Ovary (tissue), 3 donors: ENCODE measurements at regions not wholly inside any gene's neighbourhood (a gene's known extent, or its start where the extent isn't known, plus 50 kb on each side); places are given as distances from the start of the nearest gene placed in this dataset.

Source experiments
- EP300 ChIP-seq: sonication (generic); formaldehyde crosslinking; IDR thresholded peaks from one replicate; pipeline ENCODE4 v1.6.1; 2017; ENCODE audit warnings: antibody characterized with exemption
- POLR2A ChIP-seq: fragments of 450-650 bp; IDR thresholded peaks from one replicate; pipeline ENCODE4 v1.6.1; 2017; ENCODE audit warnings: antibody characterized with exemption, mild to moderate bottlenecking, moderate library complexity
- TF ChIP-seq, protein P1 (sequence below), 3 donors: fragments of 450-650 bp in 2 of 3; fragments of 200-600 bp in 1 of 3; IDR thresholded peaks; one replicate each; pipeline versions ENCODE4 v1.5.1 to v1.8.0; 2016 to 2022; ENCODE audit warnings: antibody characterized with exemption in 3 of 3, mild to moderate bottlenecking in 1 of 3
- donor health status: DM: no; HTN: no; CAD: no.

GRCh38 chr6:18585032-18585573, 198.0 kb downstream of the RNF144B start:
- no peak for TF ChIP-seq POLR2A
- TF ChIP-seq, protein P1, sequence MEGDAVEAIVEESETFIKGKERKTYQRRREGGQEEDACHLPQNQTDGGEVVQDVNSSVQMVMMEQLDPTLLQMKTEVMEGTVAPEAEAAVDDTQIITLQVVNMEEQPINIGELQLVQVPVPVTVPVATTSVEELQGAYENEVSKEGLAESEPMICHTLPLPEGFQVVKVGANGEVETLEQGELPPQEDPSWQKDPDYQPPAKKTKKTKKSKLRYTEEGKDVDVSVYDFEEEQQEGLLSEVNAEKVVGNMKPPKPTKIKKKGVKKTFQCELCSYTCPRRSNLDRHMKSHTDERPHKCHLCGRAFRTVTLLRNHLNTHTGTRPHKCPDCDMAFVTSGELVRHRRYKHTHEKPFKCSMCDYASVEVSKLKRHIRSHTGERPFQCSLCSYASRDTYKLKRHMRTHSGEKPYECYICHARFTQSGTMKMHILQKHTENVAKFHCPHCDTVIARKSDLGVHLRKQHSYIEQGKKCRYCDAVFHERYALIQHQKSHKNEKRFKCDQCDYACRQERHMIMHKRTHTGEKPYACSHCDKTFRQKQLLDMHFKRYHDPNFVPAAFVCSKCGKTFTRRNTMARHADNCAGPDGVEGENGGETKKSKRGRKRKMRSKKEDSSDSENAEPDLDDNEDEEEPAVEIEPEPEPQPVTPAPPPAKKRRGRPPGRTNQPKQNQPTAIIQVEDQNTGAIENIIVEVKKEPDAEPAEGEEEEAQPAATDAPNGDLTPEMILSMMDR (IDR thresholded peaks at IDR 0.05), result no peak
- no peak for TF ChIP-seq EP300
